ENCODE measurements at regions not wholly inside any gene's neighbourhood (a gene's known extent, or its start where the extent isn't known, plus 50 kb on each side); places are given as distances from the start of the nearest gene placed in this dataset.
"Not testable (repeated sequence)": the region's sequence is repeated elsewhere in the genome, so short reads cannot be mapped to it uniquely, and the experiment has no call there.

DNA sequence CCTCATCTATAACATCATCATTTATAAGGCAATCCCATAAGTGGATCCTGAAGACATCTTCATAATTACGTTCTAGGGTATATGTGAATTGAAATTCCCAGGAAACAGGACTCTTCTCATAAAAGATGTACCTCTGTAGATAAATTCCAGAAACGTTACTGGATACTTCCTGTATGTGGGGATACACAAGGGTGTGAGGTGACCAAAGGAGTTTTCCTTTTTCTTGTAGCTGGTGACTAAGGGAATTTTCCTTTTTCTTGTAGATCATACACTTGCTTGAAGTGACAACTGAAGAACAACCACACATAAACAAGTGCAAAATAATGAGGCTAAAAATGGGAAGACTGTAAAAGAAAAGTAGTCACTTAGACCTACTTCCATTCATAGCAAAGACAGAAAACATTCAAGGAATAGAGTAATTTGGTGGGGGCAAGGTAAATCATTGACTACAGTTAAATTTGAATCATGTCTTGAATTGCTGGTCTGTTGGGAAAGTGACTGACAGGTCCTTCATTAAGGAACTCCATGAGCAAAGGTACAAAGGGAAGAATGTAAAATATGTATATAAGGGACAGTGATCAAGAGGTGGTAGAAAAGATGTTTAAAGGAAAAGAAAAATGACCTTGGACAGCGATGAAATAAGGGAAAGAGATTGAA lies 53.2 kb upstream of the UBE2E3 start:
- no peak for DNase-seq

DNA sequence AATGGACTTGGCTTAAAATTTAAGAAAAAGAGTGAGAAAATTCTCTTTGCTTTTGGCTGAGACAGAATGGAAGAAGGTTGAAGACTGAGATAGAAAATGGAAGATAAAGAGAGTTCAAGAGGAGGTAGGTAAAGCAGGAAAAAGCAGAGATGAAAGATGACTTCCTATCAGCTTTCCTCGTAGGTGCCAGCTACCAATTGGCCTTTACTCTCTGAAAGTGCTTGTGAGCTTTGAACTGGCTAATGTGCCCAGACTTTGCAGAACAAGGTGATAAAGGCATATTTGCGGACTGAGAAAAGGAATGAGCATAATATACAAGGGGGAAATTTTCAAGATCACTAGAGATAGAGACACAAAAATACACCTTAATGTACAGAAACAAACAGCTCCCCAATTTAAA lies 54.7 kb upstream of the UBE2E3 start:
- DNase-seq: no peak

DNA sequence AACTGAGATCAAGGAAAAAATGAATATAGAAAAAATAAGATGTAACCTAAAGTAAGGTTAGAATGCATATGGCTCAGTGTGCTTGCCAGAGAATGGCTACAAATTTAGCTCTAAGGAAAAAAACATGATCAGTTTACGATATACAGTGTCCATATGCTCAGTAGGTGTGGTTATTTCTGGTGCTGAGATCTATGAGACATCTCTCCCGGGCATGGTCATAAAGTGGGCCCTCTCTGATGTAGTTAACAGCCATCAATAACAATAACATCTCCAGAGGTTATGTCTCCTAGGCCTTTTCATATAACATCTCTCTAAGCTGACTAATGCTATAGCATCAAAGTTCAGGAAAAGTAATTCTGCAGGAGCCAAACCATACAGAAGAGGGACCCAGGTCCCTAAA lies 56.3 kb upstream of the UBE2E3 start:
- DNase-seq: no peak

DNA sequence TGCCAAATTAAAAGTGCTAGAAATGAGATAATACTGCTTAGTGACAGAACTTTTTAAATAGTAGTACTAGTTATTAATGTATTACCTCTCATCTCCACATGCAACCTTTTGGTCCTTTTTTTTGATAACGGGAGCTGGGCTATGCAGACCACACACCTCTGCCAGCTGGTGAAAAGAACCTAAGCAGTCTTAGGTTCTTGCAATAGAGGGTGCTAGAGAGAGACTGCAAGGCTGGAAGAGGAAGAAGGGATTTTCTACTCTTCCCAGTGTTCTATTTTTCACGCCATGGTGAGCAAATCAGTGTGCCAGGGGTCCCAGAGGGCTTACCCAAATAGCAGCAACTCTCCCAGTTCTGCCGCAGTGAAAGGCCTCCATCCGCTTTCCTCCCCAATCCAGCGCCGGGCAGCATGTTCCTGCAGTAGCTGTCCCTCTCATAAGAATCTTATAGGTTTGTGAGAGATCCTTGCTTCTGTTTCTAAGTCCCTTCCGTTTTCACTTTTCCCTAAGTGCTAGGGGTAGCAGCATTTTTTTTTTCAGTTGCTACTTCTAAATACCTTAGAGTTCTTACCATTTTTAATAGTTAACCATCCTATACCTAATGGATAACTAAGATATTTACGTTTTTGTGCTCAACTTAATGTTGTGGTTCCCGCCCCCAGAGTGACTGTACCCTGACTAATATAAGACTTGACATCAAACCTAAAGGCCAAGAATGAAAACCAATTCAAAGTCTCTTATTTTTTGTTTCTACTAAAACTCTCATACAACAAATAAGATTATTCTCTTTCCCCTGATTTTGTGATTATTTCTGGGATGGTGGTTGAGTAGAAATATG lies 69.4 kb upstream of the UBE2E3 start:
- DNase-seq: no peak

DNA sequence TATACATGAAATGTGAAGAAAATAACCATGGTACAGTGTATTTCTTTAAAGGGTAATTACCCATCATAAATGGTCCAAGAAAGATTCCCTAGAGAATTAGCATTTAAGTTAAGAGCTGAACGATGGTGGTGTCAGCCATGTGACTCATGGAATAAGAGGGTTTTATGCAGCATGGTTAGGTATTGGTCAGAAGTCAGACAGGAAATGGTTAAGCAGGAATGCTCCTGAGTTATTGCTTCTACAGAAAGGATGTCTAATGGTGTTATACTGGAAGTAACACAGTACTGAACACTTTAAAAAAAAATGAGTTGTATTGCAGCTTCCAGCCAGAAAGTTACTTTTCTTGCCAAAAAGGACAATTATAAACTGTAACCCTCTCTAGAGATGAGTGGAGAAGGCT lies 72.7 kb upstream of the UBE2E3 start:
- DNase-seq: no peak

DNA sequence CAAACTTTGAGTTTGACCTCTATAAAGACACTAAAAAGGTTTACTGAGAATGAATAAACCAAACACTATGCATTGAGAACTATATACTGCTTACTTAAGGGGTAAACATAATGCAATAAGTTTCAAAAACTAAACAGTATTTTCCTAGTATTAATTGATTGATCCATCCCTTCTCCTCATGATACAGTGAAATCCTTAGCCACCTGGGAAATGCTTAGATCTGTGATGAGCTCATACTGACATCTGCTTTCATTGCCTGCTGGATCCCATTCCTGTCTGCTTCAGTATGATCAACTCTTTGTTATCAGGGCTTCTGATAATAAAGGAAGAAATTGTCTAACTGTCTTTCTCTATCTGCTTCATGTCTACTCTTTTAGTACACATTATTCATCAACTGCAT lies 74.9 kb upstream of the UBE2E3 start:
- no peak for DNase-seq

DNA sequence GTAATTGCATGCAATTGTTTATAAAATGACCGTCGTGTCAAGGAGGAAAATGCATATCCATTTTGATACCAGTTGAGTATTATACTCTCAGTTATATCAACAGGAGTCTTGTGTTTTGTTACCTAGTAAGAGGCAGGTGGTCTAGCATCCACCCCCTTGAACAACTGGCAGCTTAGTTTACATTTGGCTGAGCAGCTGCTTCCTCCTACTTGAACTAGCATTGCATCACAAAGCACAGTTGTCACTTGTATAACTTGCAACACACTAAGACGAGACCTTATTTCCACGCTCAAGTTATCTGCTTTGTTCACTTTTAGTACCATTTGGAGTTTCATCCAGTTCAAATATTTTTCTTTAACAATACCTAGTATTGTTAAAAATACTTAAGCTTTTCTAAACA lies 75.4 kb upstream of the UBE2E3 start:
- no peak for DNase-seq

DNA sequence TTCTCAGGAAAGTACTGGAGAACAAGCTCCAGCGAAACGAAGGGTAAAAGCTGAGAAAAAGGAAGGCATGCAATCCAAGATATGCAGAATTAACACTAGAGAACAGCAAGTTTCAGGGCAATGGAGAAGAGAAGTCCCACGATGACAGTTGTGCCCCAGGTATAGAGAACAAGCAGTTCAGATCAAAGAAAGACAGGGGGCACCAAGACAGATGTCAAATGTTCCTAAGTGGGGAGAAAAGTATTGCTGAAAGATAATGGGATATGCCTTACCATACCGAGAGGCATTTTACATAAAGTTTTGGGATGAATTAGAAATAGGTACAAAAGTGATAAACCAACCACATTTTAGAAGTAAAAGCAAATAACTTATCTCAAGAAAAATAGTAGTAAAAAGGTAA lies 79.1 kb upstream of the UBE2E3 start:
- DNase-seq: no peak

DNA sequence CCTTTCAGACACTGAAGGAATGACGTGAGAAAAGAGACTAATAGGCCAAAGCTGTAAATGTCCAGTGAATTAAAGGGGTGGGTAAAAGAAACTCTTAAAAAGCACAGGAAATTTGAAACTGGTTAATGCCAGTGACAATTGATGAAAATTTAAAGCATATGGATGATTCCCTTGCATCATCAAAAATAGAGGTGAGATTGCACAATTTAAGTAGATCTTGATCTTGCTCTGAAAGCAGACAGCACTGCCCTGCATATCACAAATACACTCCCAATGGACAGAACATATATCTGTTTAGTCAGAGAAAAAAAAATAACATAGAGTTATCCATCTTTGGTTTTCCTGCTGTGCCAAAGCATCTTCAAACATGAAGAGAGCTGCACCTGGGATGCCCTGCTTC lies 86.7 kb upstream of the UBE2E3 start:
- DNase-seq: no peak

DNA sequence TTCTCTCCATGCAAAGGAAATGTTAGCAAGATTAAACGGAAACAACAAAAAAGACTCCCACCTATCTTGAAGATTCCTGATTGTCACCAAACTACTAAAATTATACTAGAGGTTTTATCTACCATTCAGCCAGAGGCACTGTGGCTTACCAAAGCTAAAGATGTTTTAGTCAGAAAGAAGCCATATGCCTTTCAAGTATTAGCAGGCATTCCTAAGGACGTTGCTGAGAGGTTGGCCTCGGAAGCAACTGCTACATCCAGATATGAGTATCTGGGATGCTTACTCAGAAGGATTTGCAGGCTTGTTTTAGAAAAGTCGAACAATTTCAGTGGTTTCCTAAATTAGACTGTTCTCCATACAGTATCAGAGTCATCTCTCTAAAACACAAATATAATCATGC lies 88.3 kb upstream of the UBE2E3 start:
- no peak for DNase-seq

DNA sequence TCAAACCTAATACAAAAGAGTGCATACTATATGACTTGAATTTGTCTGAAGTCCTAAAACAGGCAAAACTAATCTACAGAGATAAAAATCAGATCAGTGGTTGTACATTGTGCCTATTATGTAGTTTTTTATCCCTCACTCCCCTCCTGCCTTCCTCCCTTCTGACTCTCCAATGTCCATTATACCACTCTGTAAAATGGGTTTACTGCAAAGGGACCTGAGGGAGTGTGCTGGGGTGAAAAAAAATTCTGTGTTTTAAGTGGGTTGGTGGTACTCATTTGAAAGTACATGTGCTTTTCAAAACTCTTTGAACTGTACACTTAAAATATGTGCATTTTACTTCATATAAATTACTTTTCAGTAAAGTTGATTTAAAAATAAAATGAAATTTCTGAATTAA lies 89.0 kb upstream of the UBE2E3 start:
- DNase-seq: no peak

DNA sequence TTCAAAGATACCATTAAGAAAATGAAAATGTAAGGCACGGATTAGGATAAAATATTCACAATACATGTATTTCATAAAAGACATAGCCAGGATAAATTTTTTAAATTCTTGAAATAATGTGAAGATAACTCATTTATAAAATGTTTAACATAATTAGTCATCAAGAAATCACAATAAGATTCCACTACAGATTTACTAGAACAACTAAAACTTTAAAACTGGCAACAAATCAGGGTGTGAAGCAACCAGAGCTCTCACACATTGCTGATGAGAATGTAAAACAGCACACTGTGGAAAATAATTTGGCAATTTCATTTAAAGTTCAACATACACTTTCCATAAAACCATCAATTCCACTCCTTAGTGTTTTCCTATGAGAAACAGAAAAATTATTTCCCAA lies 89.6 kb upstream of the UBE2E3 start:
- DNase-seq: no peak

DNA sequence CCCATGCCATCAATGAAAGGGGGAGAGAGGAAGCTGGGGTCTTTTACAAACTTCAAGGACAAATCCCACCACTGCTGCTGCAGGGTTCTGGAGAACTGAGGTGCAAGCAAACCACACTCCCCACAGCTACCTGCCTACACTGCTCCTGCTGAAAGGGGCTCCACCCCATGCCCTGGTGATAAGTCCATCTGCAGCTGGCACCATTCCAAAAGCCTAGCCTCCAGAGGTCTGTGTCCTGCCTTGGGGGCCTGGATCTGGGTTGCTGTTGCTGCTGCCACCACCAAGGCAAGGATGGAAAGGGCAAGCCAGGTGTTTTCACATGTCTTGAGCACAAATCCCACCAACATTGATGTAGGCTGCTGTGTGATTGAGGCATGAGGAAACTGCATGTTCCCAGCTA lies 97.4 kb upstream of the UBE2E3 start:
- DNase-seq: no peak

DNA sequence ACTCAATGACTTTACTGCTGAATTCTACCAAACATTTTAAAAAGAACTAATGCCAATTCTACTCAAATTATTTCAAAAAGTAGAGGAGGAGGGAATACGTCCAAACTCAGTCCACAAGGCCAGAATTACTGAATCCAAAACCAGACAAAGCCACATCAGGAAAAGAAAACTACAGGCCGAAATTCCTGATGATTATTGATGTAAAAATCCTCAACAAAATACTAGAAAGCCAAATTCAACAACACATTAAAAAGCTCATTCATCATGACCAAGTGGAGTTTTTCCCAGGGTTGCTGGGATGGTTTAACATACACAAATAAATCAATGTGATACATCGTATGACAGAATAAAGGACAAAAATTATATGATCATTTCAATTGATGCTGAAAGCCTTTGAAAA lies 103.9 kb upstream of the UBE2E3 start:
- no peak for DNase-seq

DNA sequence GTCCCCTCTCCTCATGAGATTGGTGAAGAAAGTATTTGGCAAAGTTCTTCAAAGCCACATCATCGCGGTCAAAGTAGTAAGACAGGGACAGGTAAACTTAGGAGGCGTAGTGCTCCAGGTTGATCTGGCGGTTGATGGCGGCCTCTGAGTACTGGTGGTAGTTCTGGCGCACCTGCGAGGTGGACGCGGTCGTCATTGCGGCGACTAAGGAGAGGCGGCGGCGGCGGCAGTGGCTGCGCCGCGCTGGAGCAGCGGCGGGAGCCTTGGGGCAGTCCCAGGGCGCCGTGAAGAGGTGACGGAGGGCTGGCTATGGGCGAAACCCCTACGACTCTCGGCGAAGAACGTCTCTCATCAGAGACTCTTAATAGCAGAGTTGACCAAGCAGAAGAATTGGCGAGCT lies 107.2 kb upstream of the UBE2E3 start:
- no peak for DNase-seq

DNA sequence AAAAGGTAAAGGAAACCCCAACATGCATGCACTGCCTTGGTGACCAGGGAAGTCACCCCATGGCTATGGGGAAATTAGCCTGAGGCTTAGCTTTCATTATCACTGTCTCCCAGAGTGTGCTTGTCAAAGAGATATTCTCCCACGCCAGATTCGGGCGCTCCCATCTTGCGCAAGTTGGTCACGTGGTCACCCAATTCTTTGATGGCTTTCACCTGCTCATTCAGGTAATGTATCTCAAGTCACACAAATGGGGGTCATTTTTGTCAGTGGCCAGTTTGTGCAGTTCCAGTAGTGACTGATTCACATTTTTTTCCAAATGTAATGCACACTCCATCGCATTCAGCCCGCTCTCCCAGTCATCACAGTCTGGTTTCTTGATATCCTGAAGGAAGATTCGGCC lies 107.6 kb upstream of the UBE2E3 start:
- DNase-seq: not testable (repeated sequence)

DNA sequence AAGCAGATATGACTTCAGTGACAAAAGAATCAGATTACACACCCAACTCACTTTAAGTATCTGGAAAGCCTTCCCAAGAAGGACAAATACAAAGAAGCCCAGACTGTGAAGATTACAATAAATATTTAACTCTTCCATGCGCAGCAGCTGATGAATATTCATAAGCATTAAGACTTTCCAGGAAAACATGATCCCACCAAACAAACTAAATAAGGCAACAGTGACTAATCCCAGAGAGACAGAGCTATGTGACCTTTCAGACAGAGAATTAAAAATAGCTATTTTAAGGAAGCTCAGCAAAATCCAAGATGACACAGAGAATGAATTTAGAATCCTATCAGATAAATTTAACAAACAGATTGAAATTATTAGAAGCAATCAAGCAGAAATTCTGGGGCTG lies 108.2 kb upstream of the UBE2E3 start:
- no peak for DNase-seq

DNA sequence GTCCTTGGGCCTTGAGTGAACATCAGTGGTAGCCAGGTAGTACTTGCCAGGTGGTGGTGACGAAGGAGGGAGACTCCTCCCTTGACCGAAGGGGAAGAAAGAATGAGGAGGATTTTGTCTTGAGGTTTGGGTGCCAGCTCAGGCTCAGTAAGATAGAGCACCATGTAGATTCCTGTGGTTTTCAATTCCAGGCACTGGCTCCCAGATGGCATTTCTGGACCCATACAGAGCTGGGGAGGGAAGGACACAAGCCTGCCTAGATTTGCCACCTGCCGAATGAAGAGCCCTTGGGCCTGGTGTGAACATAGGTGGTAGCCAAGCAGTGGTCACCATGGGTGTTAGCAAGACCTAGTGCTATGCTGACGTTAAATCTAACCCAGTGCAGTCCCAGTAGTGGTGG lies 108.8 kb upstream of the UBE2E3 start:
- no peak for DNase-seq

DNA sequence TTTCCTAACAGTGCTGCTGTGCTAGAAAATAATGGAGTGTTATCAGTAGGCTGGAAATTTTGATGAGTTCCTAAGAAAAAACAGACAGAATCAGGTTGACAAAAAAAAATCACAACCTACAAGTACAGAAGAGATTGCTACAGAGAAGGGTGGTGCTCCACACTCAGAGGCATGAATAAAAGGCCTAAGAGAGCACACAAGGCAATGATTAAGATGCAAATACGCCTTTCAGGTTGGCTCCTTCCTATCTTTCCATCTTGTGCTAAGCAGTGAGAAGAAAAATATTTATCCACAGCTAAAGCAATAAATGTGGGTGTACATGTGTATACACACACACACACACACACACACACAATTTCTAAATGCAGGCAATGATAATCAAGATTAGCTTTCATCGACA lies 130.6 kb upstream of the UBE2E3 start:
- DNase-seq: no peak

DNA sequence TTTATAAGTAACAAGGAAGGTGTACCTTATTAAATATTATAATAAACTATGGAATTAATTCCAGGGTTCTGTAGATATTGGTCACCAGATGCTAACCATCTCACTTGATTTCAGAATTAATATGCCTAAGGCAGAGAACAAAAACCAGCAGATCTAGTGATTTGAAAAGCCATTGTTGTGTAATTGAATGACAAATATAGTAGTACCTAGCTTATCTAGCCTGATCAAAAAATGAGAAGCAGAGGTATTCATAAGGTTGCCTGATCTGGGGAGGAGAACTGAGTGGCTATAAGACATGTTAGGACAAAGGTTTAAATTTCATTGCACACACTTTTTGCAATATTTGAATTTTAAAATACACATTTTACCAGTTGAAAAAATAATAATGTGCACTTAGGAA lies 132.0 kb upstream of the UBE2E3 start:
- no peak for DNase-seq

DNA sequence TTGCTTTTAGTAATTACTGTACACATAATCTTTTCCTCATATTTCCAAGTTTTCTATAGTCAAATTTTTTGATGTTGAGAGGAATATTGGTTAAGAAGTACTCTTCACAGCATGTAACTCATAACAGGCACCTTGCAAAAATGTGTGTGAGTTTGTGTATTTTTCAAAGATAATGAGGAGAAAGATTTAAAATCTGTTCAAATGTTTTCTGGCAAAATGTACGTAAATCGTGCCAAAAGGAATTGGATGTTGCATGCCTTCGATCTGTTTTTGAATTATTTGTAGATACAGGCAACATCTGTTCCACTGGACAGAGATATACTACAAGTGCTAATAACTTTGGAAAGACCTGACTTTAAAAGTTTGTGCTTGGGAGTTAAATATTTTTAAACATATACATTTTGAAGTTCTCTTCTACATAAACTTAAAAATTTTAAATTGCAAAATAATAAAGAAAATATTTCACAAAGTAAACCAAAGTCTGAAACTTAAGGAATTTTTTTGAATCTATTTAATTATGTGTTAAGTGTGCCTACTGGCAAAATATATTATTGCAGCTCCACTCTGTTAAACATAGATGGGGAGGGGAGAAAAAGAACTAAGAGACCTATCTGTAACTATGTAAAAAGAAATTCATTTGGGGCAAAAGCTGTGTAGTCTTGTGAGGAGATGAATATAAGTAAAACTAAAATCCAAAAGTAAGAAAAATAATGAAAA lies 133.5 kb upstream of the UBE2E3 start:
- no peak for DNase-seq

DNA sequence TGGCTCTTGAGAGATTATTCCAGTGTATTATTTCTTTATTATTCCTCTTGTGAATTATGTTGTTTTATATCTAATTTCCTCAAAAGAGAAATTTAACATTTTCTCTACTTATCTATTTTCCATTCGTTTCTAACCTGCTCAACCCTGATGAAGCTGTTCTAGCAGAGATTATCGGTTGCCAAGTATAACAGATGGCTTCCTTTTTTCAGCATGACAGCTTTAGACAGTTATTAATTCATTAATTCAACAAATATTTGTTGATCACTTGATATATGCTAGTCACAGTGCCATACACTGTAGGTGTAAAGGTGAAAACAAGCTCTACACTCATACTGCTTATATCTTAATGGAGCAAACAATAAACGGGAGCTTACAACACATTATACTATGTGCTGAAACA lies 137.9 kb upstream of the UBE2E3 start:
- no peak for DNase-seq

DNA sequence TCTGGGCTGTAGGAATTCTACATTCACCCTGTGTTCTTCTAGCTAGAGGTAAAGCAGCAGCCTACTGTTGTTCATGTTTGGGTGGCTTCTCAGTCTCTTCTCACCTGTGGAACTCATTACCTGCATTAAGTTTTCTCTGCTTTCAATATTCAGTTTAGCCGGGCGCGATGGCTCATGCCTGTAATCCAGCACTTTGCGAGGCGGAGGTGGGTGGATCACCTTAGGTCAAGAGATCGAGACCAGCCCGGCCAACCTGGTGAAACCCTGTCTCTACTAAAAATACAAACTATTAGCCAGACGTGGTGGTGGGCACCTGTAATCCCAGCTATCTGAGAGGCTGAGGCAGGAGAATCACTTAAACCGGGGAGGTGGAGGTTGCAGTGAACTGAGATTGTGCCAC lies 139.8 kb upstream of the UBE2E3 start:
- no peak for DNase-seq

DNA sequence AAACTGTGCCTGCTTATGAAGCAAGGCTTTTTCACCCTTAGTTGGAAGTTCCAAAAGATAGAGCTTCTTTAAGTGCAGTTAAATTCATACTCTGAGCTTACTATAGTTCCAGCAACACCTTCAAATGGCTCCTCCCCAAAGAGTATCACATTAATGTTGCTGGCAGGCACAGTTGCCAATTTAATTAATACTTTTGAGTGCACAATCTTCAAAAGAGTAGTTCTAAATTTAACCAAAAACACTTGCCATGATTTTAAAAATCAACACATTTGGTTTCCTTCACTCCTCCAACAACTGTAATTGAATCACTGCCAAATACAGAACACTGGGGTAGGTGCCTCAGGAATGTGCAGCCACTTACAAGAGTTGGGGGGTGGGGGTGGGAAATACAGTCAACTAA lies 150.6 kb upstream of the UBE2E3 start:
- no peak for DNase-seq
